T-cell (primary cell): ENCODE measurements at regions not wholly inside any gene's neighbourhood (a gene's known extent, or its start where the extent isn't known, plus 50 kb on each side); places are given as distances from the start of the nearest gene placed in this dataset.

ENCODE experiments used
- ATAC-seq, 4 experiments: fragments of 200-7000 bp in 3 of 4; fragments of 150-1000 bp in 1 of 4; cut with Tn5 transposase; replicated peaks in 1 of 4; 1 replicate in 3 of 4; 2 replicates in 1 of 4; pipeline ENCODE4 v1.10.0; 2021; ENCODE audit warnings: moderate library complexity in 3 of 4, mild to moderate bottlenecking in 2 of 4, moderate number of reproducible peaks in 1 of 4
- CTCF ChIA-PET, 2 donors: fragments of 300-600 bp; sonication (Branson Sonifier 250); formaldehyde crosslinking; loops; one replicate each; lab custom pipeline; 2022; ENCODE audit warnings: antibody characterized with exemption in 2 of 2; lab: Charles Lee
- POLR2A ChIA-PET, 2 donors: fragments of 300-600 bp; sonication (Branson Sonifier 250); formaldehyde crosslinking; loops; one replicate each; lab custom pipeline; 2022; ENCODE audit warnings: antibody characterized with exemption in 2 of 2; lab: Charles Lee
- DNase-seq, 35 experiments: peaks; one replicate each; pipeline versions ENCODE4 v3.0.0 to v3.0.0-alpha.2; 2013 to 2023
- H3K27ac ChIP-seq: one replicate; pipeline ENCODE4 v1.5.1; 2013; ENCODE audit warnings: low read length
- H3K27me3 ChIP-seq, 2 experiments: replicated peaks in 1 of 2; 1 replicate in 1 of 2; 2 replicates in 1 of 2; pipeline versions ENCODE4 v1.6.1 to v1.7.0; 2013; ENCODE audit warnings: low read length in 1 of 2, mixed read lengths in 1 of 2; ENCODE audit not compliant: control insufficient read depth in 2 of 2, insufficient read depth in 2 of 2; ENCODE audit errors: extremely low read depth in 1 of 2
- H3K36me3 ChIP-seq, 2 donors: 1 replicate in 1 of 2; 2 replicates in 1 of 2; pipeline versions ENCODE4 v1.6.1 to v1.7.0; 2013; ENCODE audit warnings: low read length in 1 of 2; ENCODE audit not compliant: control insufficient read depth in 2 of 2, insufficient read depth in 1 of 2; ENCODE audit errors: extremely low read depth in 1 of 2
- H3K4me1 ChIP-seq, 2 experiments: 1 replicate in 1 of 2; 2 replicates in 1 of 2; pipeline versions ENCODE4 v1.6.1 to v1.7.0; 2013; ENCODE audit warnings: low read length in 2 of 2, mixed read lengths in 1 of 2; ENCODE audit not compliant: insufficient read depth in 2 of 2, control insufficient read depth in 1 of 2; ENCODE audit errors: extremely low read depth in 1 of 2
- H3K4me3 ChIP-seq, 2 donors: 1 replicate in 1 of 2; 2 replicates in 1 of 2; pipeline versions ENCODE4 v1.5.1 to v1.7.0; 2013; ENCODE audit warnings: mild to moderate bottlenecking in 2 of 2, low read length in 1 of 2, moderate library complexity in 1 of 2; ENCODE audit not compliant: control insufficient read depth in 1 of 2; ENCODE audit errors: extremely low read depth in 1 of 2
- H3K9me3 ChIP-seq: 2 replicates; pipeline ENCODE4 v1.7.0; 2013
- H3K27ac Mint-ChIP-seq, 2 donors: one replicate each; pipeline ENCODE4 v1.8.0; 2020 to 2021; ENCODE audit warnings: mild to moderate bottlenecking in 2 of 2, mixed read lengths in 2 of 2
- H3K27me3 Mint-ChIP-seq, 2 donors: one replicate each; pipeline ENCODE4 v1.8.0; 2021 to 2022; ENCODE audit warnings: mixed read lengths in 2 of 2
- H3K36me3 Mint-ChIP-seq: one replicate; pipeline ENCODE4 v1.8.0; 2021; ENCODE audit warnings: mixed read lengths
- H3K4me1 Mint-ChIP-seq, 3 donors: one replicate each; pipeline ENCODE4 v1.8.0; 2020 to 2022; ENCODE audit warnings: mixed read lengths in 3 of 3, mild to moderate bottlenecking in 1 of 3
- H3K4me3 Mint-ChIP-seq, 3 donors: one replicate each; pipeline ENCODE4 v1.8.0; 2020 to 2022; ENCODE audit warnings: mild to moderate bottlenecking in 3 of 3, mixed read lengths in 3 of 3, moderate library complexity in 3 of 3
- H3K9me3 Mint-ChIP-seq, 3 donors: one replicate each; pipeline ENCODE4 v1.8.0; 2020 to 2022; ENCODE audit warnings: mixed read lengths in 3 of 3
- WGBS: methylation state at CpG from one replicate; pipeline ENCODE4 v1.1.5; 2013; ENCODE audit warnings: missing lambda C conversion rate; ENCODE audit not compliant: insufficient coverage; 5-methylcytosine and 5-hydroxymethylcytosine counted together

DNA sequence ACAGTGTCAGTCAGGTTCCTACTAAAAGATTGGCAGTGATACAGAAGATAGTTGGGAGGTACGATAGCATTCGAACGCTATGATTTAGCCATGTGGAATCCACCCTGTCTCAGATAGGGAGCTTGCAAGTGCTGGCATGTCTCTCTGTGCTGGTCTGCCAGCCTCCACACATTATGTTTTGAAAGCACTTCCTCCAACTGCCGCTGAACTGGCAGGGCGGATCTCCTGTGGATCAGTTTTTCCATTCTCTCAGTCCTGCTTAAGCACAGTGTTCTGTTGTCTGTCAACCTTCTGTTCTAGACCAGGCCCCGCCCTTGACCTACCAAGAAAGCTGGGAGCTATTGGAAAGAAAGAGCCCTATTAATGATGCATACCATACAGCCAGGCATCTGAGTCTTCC is 65.5 kb upstream of the PALMD start:
- WGBS, result 80% methylated on average over 1 of the region's 6 CpGs
- no peak overlapping the region for H3K27ac ChIP-seq
- ATAC-seq (no peak), DNase-seq (no peak)
- ChIA-PET CTCF (no interaction called here), POLR2A (no interaction called here)
- peaks cover 4 to 7% of the 10 kb centered on the region in 2 donors for H3K27me3 Mint-ChIP-seq
- no peaks in the 10 kb centered on the region for H3K36me3 ChIP-seq
- H3K9me3 ChIP-seq, result no peaks in the 10 kb centered on the region
- H3K36me3 Mint-ChIP-seq, result no peaks in the 10 kb centered on the region
- no peaks in the 10 kb centered on the region for H3K4me1 Mint-ChIP-seq
- H3K9me3 Mint-ChIP-seq, result peaks cover 0 to 3% (median 0%) of the 10 kb centered on the region in 3 donors
- no peak overlapping the region for H3K4me3 ChIP-seq
- H3K27ac Mint-ChIP-seq, result no peak overlapping the region
- no peaks in the 10 kb centered on the region for H3K27me3 ChIP-seq
- H3K4me1 ChIP-seq, result no peaks in the 10 kb centered on the region
- H3K4me3 Mint-ChIP-seq, result no peak overlapping the region

DNA sequence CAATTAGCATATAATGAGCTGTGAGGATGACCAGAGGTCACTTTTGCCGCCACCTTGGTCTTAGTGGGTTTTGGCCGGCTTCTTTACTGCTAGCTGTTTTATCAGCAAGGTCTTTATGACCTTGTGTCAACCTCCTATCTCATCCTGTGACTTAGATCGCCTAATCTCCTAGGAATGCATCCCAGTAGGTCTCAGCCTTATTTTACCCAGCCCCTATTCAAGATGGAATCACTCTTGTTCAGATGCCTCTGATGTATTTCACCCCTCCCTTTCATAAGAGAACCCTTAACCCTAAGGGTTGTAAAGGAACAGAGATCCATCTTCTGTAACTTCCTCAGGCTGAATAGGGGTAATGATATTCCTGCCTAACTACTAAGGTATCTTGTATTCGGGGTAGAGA is 58.9 kb upstream of the PALMD start:
- Histone ChIP-seq H3K36me3 (no peaks in the 10 kb centered on the region), H3K9me3 (no peaks in the 10 kb centered on the region), H3K4me3 (no peak overlapping the region), H3K4me1 (no peaks in the 10 kb centered on the region), H3K27ac (no peak overlapping the region), H3K27me3 (no peaks in the 10 kb centered on the region)
- ChIA-PET POLR2A (no interaction called here), CTCF (no interaction called here)
- DNase-seq (no peak), ATAC-seq (no peak)
- H3K4me3 Mint-ChIP-seq, result no peak overlapping the region
- peaks cover 3 to 13% of the 10 kb centered on the region in 2 donors for H3K27me3 Mint-ChIP-seq
- no peaks in the 10 kb centered on the region for H3K36me3 Mint-ChIP-seq
- H3K27ac Mint-ChIP-seq, result no peak overlapping the region
- H3K9me3 Mint-ChIP-seq, result peaks cover 0 to 6% (median 0%) of the 10 kb centered on the region in 3 donors
- no peaks in the 10 kb centered on the region for H3K4me1 Mint-ChIP-seq
- WGBS, result 40% methylated on average over 1 of the region's 4 CpGs

DNA sequence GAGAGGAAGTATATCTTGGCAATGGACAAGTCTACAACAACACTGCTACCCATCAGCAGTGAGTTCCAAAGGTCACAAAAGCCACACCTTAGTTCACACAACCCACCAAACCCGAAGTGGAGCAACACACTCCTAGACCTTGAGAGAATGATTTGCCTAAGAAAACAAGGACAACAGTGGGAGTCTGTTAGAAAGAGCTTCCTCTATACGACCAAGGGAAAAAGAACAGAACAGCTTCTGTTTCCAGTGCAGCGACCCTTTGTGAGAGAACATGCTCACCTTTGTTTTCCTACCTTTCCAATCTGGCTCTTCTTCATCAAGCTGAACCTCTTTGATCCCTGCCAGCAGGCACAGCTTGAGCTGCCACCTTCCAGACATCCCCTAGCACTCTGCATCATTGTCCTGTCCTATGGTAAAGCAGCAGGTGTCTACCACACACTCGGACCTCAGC is 56.7 kb upstream of the PALMD start:
- peaks cover 4 to 13% of the 10 kb centered on the region in 2 donors for H3K27me3 Mint-ChIP-seq
- 65% methylated on average over 2 of the region's 4 CpGs for WGBS
- no peak for ATAC-seq

DNA sequence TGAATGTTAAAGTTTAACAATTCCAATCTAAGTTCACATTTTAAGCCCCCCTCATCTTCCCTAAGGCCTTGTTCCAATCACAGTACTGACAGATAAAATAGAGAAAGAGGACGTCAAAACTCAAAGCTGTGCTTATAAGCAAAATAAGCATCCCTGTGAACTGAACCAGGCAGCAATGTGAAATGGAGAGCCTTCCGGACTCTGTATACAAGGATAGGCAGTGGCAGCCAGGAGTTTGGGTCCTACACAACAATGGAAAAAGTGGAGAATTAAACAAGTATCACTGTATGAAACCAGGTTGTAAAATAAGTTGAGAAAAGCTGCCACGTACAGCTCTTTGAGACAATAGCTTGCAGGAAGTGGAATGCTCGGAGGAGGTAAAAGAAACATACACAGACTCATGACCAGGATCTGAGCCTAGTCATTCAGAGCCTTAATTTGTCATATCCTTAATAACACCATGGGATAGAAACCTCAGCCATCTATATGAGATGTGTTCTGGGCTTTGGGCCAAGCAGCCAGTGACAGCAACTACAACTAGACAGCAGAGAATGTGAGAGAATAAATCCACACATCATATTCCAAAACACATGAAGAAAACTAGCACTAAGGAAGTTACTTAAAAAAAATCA is 55.2 kb upstream of the PALMD start:
- no peak overlapping the region for H3K27ac Mint-ChIP-seq
- Histone ChIP-seq H3K9me3 (no peaks in the 10 kb centered on the region), H3K27me3 (no peaks in the 10 kb centered on the region), H3K4me1 (no peaks in the 10 kb centered on the region), H3K4me3 (no peak overlapping the region), H3K27ac (no peak overlapping the region), H3K36me3 (no peaks in the 10 kb centered on the region)
- H3K4me3 Mint-ChIP-seq, result no peak overlapping the region
- DNase-seq (no peak), ATAC-seq (no peak)
- no peaks in the 10 kb centered on the region for H3K4me1 Mint-ChIP-seq
- peaks cover 0 to 3% (median 0%) of the 10 kb centered on the region in 3 donors for H3K9me3 Mint-ChIP-seq
- ChIA-PET POLR2A (no interaction called here), CTCF (no interaction called here)
- 100% methylated on average over 1 of the region's 4 CpGs for WGBS
- H3K36me3 Mint-ChIP-seq, result no peaks in the 10 kb centered on the region
- peaks cover 4 to 13% of the 10 kb centered on the region in 2 donors for H3K27me3 Mint-ChIP-seq

More for the DNA sequence above, 56.7 kb upstream of the PALMD start:
- H3K36me3 Mint-ChIP-seq, result no peaks in the 10 kb centered on the region
- ChIA-PET POLR2A (no interaction called here), CTCF (no interaction called here)
- no peak overlapping the region for H3K27ac Mint-ChIP-seq
- no peak overlapping the region for H3K4me3 Mint-ChIP-seq
- H3K9me3 ChIP-seq, result no peaks in the 10 kb centered on the region
- H3K9me3 Mint-ChIP-seq, result peaks cover 0 to 3% (median 0%) of the 10 kb centered on the region in 3 donors
- H3K4me1 ChIP-seq, result no peaks in the 10 kb centered on the region
- H3K4me1 Mint-ChIP-seq, result no peaks in the 10 kb centered on the region
- H3K27me3 ChIP-seq, result no peaks in the 10 kb centered on the region
- no peak overlapping the region for H3K4me3 ChIP-seq
- no peaks in the 10 kb centered on the region for H3K36me3 ChIP-seq
- no peak for DNase-seq
- no peak overlapping the region for H3K27ac ChIP-seq

DNA sequence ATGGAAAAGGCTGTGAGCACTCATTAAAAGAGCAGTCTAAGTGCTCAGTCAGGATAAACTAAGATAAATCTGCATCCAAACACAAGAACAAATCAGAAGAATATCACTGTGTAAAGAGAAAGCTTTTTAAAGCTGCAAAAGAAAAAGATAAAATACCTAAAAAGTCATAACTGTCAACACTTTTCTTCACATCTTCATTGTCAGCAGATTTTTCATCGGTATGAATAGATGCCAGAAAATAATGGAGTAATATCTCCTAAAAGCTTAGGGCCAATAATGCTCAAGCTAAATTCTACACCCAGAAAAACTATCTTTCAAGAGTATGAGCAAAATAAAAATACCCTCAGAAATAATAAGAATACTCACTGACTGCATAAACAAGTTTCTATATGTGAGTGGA is 54.0 kb upstream of the PALMD start:
- no CpG with 5 or more reads among the region's 1 CpG for WGBS
- ChIA-PET POLR2A (no interaction called here), CTCF (no interaction called here)
- ATAC-seq (no peak), DNase-seq (no peak)
- peaks cover 0 to 3% (median 0%) of the 10 kb centered on the region in 3 donors for H3K9me3 Mint-ChIP-seq
- H3K27me3 Mint-ChIP-seq, result peaks cover 4 to 13% of the 10 kb centered on the region in 2 donors
- Histone ChIP-seq H3K9me3 (no peaks in the 10 kb centered on the region), H3K36me3 (no peaks in the 10 kb centered on the region), H3K4me1 (no peaks in the 10 kb centered on the region), H3K4me3 (no peak overlapping the region), H3K27me3 (no peaks in the 10 kb centered on the region), H3K27ac (no peak overlapping the region)
- no peak overlapping the region for H3K4me3 Mint-ChIP-seq
- H3K4me1 Mint-ChIP-seq, result no peaks in the 10 kb centered on the region
- H3K27ac Mint-ChIP-seq, result no peak overlapping the region
- H3K36me3 Mint-ChIP-seq, result no peaks in the 10 kb centered on the region

DNA sequence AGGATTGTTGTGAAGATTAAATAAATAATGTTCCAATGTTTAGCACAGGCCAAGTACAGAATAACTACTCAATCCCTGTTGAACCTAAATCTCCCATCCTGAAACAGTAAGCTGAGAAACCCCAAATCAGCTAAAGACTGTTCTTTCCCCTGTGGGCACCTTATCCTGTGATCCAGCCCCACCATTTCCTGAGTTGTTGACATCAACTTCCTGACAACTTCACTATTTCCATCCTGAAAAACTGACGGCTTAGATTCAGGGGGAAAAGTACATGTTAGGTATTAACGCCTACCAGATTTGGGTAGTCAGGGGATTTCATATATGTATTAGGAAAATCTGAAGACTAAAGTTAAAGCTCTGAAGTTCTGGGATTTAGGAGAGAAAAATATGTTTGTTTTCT is 51.7 kb upstream of the PALMD start:
- H3K27ac Mint-ChIP-seq, result no peak overlapping the region
- H3K9me3 ChIP-seq, result no peaks in the 10 kb centered on the region
- H3K27me3 Mint-ChIP-seq, result peaks cover 4 to 15% of the 10 kb centered on the region in 2 donors
- DNase-seq, result no peak
- H3K4me3 ChIP-seq, result no peak overlapping the region
- no peak overlapping the region for H3K4me3 Mint-ChIP-seq
- no peaks in the 10 kb centered on the region for H3K27me3 ChIP-seq
- H3K4me1 ChIP-seq, result no peaks in the 10 kb centered on the region
- H3K36me3 ChIP-seq, result no peaks in the 10 kb centered on the region
- no peak for ATAC-seq
- no peaks in the 10 kb centered on the region for H3K4me1 Mint-ChIP-seq
- ChIA-PET CTCF (no interaction called here), POLR2A (no interaction called here)
- no peak overlapping the region for H3K27ac ChIP-seq
- WGBS, result 17% methylated on average over 1 of the region's 2 CpGs
- H3K36me3 Mint-ChIP-seq, result no peaks in the 10 kb centered on the region
- H3K9me3 Mint-ChIP-seq, result peaks cover 0 to 3% (median 0%) of the 10 kb centered on the region in 3 donors
